ENCODE measurements at regions not wholly inside any gene's neighbourhood (a gene's known extent, or its start where the extent isn't known, plus 50 kb on each side); places are given as distances from the start of the nearest gene placed in this dataset.

DNA sequence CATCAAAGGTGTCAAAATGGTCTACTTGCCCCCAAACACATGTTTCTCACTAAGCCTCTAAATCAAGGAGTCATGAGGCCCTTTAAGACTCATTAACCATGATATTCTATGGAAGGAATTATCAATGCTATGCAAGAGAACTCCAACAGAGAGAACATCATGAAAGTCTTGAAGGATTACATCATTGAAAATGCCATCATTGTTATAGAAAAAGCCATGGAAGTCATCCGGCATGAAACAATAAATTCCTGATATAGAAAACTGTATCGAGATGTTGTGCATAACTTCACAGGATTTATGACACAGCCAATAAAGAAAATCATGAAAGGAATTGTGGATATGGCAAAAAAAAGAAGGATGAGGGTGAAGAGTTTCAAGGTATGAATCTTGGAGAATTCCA is 1363.6 kb upstream of the CDH2 start:
- no peaks in the 10 kb centered on the region for H3K27me3 ChIP-seq (ENCODE audit: insufficient read depth, poor library complexity, severe bottlenecking)
- DNase-seq (ENCODE audit: low read depth in 1 of 2, low spot score in 1 of 2) = no peak
- no peak overlapping the region for H3K4me3 ChIP-seq (replicated peaks; ENCODE audit: insufficient read depth, low read length)
- H3K27ac ChIP-seq (replicated peaks) = no peak overlapping the region
- TF ChIP-seq GABPA (IDR thresholded peaks at IDR 0.05; ENCODE audit: low read depth) (no peak), SPI1 (IDR thresholded peaks at IDR 0.05; ENCODE audit: borderline replicate concordance, low read depth) (no peak), POLR2AphosphoS5 (IDR thresholded peaks at IDR 0.05; ENCODE audit: low read depth) (no peak)
- TF ChIP-seq, protein P1, sequence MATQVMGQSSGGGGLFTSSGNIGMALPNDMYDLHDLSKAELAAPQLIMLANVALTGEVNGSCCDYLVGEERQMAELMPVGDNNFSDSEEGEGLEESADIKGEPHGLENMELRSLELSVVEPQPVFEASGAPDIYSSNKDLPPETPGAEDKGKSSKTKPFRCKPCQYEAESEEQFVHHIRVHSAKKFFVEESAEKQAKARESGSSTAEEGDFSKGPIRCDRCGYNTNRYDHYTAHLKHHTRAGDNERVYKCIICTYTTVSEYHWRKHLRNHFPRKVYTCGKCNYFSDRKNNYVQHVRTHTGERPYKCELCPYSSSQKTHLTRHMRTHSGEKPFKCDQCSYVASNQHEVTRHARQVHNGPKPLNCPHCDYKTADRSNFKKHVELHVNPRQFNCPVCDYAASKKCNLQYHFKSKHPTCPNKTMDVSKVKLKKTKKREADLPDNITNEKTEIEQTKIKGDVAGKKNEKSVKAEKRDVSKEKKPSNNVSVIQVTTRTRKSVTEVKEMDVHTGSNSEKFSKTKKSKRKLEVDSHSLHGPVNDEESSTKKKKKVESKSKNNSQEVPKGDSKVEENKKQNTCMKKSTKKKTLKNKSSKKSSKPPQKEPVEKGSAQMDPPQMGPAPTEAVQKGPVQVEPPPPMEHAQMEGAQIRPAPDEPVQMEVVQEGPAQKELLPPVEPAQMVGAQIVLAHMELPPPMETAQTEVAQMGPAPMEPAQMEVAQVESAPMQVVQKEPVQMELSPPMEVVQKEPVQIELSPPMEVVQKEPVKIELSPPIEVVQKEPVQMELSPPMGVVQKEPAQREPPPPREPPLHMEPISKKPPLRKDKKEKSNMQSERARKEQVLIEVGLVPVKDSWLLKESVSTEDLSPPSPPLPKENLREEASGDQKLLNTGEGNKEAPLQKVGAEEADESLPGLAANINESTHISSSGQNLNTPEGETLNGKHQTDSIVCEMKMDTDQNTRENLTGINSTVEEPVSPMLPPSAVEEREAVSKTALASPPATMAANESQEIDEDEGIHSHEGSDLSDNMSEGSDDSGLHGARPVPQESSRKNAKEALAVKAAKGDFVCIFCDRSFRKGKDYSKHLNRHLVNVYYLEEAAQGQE (IDR thresholded peaks at IDR 0.05; ENCODE audit: insufficient replicate concordance, low read depth) = no peak
- TF ChIP-seq, protein P2, sequence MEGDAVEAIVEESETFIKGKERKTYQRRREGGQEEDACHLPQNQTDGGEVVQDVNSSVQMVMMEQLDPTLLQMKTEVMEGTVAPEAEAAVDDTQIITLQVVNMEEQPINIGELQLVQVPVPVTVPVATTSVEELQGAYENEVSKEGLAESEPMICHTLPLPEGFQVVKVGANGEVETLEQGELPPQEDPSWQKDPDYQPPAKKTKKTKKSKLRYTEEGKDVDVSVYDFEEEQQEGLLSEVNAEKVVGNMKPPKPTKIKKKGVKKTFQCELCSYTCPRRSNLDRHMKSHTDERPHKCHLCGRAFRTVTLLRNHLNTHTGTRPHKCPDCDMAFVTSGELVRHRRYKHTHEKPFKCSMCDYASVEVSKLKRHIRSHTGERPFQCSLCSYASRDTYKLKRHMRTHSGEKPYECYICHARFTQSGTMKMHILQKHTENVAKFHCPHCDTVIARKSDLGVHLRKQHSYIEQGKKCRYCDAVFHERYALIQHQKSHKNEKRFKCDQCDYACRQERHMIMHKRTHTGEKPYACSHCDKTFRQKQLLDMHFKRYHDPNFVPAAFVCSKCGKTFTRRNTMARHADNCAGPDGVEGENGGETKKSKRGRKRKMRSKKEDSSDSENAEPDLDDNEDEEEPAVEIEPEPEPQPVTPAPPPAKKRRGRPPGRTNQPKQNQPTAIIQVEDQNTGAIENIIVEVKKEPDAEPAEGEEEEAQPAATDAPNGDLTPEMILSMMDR (IDR thresholded peaks at IDR 0.05; ENCODE audit: insufficient read depth, low read length) = no peak

DNA sequence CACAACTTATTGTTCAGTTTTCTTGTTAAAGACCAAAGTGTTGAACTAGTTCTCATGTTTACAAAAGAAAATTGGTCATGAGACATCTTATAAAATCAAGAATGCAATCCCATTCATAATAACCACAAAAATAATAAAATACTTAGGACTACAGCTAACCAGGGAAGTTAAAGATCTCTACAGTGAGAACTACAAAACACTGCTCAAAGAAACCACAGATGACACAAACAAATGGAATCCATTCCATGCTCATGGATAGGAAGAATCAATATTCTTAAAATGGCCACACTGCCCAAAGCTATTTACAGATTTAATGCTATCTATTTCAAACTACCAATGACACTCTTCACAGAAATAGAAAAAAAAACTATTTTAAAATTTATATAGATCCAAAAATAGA is 1354.8 kb upstream of the CDH2 start:
- Histone ChIP-seq H3K27me3 (ENCODE audit: insufficient read depth, poor library complexity, severe bottlenecking) (no peaks in the 10 kb centered on the region), H3K4me3 (replicated peaks; ENCODE audit: insufficient read depth, low read length) (no peak overlapping the region), H3K27ac (replicated peaks) (no peak overlapping the region)
- no peak for DNase-seq (ENCODE audit: low read depth in 1 of 2, low spot score in 1 of 2)
- TF ChIP-seq, protein P1 (IDR thresholded peaks at IDR 0.05; ENCODE audit: insufficient replicate concordance, low read depth) = no peak
- TF ChIP-seq, protein P2 (IDR thresholded peaks at IDR 0.05; ENCODE audit: insufficient read depth, low read length) = no peak

DNA sequence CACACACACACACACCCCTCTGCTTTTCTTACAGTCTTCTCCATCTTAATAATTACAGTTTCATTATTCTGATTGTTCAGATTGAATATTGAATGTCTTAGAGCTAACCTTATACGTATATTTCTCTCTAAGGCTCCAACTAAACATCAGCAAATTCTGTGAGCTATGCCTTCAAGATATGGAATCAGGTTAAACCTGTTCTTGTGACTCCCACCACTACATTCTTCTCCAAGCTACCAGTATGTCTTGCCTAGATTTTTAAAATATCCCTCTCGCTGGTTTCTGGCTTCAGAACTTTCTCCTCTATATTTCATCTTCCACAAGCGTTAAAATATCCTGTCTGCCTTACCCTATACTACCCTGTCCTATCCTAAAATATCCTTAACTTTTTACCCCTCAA is 1346.4 kb upstream of the CDH2 start:
- Histone ChIP-seq H3K27ac (replicated peaks) (no peak overlapping the region), H3K27me3 (ENCODE audit: insufficient read depth, poor library complexity, severe bottlenecking) (no peaks in the 10 kb centered on the region), H3K4me3 (replicated peaks; ENCODE audit: insufficient read depth, low read length) (no peak overlapping the region)
- TF ChIP-seq, protein P1 (IDR thresholded peaks at IDR 0.05; ENCODE audit: insufficient replicate concordance, low read depth) = no peak
- TF ChIP-seq POLR2AphosphoS5 (IDR thresholded peaks at IDR 0.05; ENCODE audit: low read depth) = no peak
- TF ChIP-seq GABPA (IDR thresholded peaks at IDR 0.05; ENCODE audit: low read depth) = no peak
- no peak for TF ChIP-seq SPI1 (IDR thresholded peaks at IDR 0.05; ENCODE audit: borderline replicate concordance, low read depth)
- DNase-seq (ENCODE audit: low read depth in 1 of 2, low spot score in 1 of 2) = no peak

DNA sequence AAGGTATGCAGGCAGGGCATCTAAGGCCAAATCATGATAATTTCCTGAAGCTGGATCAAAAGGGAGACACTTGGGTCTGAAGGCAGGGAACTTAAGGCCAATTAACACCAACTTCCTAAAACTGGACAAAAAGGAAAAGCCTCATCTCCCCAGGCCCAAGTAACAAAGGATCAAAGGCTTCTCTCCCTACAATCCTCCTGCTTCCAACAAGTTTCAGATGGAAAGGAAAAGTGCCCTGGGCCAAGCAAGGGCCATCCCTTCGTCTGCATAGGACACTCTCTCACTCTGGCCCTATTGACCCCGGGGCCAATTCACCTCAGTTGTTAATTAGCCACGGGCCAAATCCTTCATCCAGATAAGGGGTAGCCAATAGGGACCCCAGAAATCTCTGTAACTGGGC is 1335.8 kb upstream of the CDH2 start:
- H3K27me3 ChIP-seq (ENCODE audit: insufficient read depth, poor library complexity, severe bottlenecking) = no peaks in the 10 kb centered on the region
- no peak overlapping the region for H3K27ac ChIP-seq (replicated peaks)
- DNase-seq (ENCODE audit: low read depth in 1 of 2, low spot score in 1 of 2) = no peak
- TF ChIP-seq GABPA (IDR thresholded peaks at IDR 0.05; ENCODE audit: low read depth) = no peak
- no peak for TF ChIP-seq POLR2AphosphoS5 (IDR thresholded peaks at IDR 0.05; ENCODE audit: low read depth)
- TF ChIP-seq, protein P2 (IDR thresholded peaks at IDR 0.05; ENCODE audit: insufficient read depth, low read length) = no peak
- TF ChIP-seq, protein P1 (IDR thresholded peaks at IDR 0.05; ENCODE audit: insufficient replicate concordance, low read depth) = no peak
- no peak overlapping the region for H3K4me3 ChIP-seq (replicated peaks; ENCODE audit: insufficient read depth, low read length)
